ENCODE measurements at regions not wholly inside any gene's neighbourhood (a gene's known extent, or its start where the extent isn't known, plus 50 kb on each side); places are given as distances from the start of the nearest gene placed in this dataset.

GRCh38 chr4:11609751-11610150, 181.1 kb upstream of the HS3ST1 start:
- DNase-seq = no peak

GRCh38 chr4:11608992-11609391, 180.3 kb upstream of the HS3ST1 start:
- DNase-seq = no peak

GRCh38 chr4:11606078-11606477, 177.4 kb upstream of the HS3ST1 start:
- no peak for DNase-seq

GRCh38 chr4:11605597-11605996, 176.9 kb upstream of the HS3ST1 start:
- no peak for DNase-seq

GRCh38 chr4:11604821-11605220, 176.1 kb upstream of the HS3ST1 start:
- DNase-seq = no peak

GRCh38 chr4:11603591-11604194, 175.0 kb upstream of the HS3ST1 start:
- no peak for DNase-seq

GRCh38 chr4:11602606-11603340, 174.1 kb upstream of the HS3ST1 start:
- no peak for DNase-seq

GRCh38 chr4:11599064-11599463, 170.4 kb upstream of the HS3ST1 start:
- DNase-seq = no peak

- no peak for DNase-seq
Measured at GRCh38 chr4:11598591-11598990, 169.9 kb upstream of the HS3ST1 start.

GRCh38 chr4:11597506-11597905, 168.8 kb upstream of the HS3ST1 start:
- no peak for DNase-seq

GRCh38 chr4:11596989-11597388, 168.3 kb upstream of the HS3ST1 start:
- no peak for DNase-seq

- DNase-seq = no peak
Measured at GRCh38 chr4:11593576-11594116, 165.0 kb upstream of the HS3ST1 start.

- DNase-seq = no peak
Measured at GRCh38 chr4:11592276-11592675, 163.6 kb upstream of the HS3ST1 start.

- no peak for DNase-seq
Measured at GRCh38 chr4:11590132-11590531, 161.4 kb upstream of the HS3ST1 start.

GRCh38 chr4:11589676-11590075, 161.0 kb upstream of the HS3ST1 start:
- DNase-seq = no peak

GRCh38 chr4:11587797-11588196, 159.1 kb upstream of the HS3ST1 start:
- DNase-seq = no peak

- DNase-seq = no peak
Measured at GRCh38 chr4:11585506-11585905, 156.8 kb upstream of the HS3ST1 start.

- DNase-seq = no peak
Measured at GRCh38 chr4:11568511-11568910, 139.8 kb upstream of the HS3ST1 start.

- DNase-seq = no peak
Measured at GRCh38 chr4:11566444-11567022, 137.8 kb upstream of the HS3ST1 start.

GRCh38 chr4:11565899-11566298, 137.2 kb upstream of the HS3ST1 start:
- DNase-seq = no peak

- no peak for DNase-seq
Measured at GRCh38 chr4:11565213-11565612, 136.5 kb upstream of the HS3ST1 start.

GRCh38 chr4:11564021-11564420, 135.3 kb upstream of the HS3ST1 start:
- DNase-seq = no peak

- no peak for DNase-seq
Measured at GRCh38 chr4:11549525-11549924, 120.8 kb upstream of the HS3ST1 start.

- no peak for DNase-seq
Measured at GRCh38 chr4:11548597-11549082, 119.9 kb upstream of the HS3ST1 start.
